Nephron progenitor cell (in vitro differentiated cells): ENCODE measurements at regions not wholly inside any gene's neighbourhood (a gene's known extent, or its start where the extent isn't known, plus 50 kb on each side); places are given as distances from the start of the nearest gene placed in this dataset.
"Not testable (repeated sequence)": the region's sequence is repeated elsewhere in the genome, so short reads cannot be mapped to it uniquely, and the experiment has no call there.

ENCODE experiments used
- DNase-seq: peaks from one replicate; pipeline ENCODE4 v3.0.0; 2021
- H3K27ac Mint-ChIP-seq: 2 replicates; pipeline ENCODE4 v1.8.0; 2021; ENCODE audit warnings: mild to moderate bottlenecking, moderate library complexity, mixed read lengths
- H3K27me3 Mint-ChIP-seq: 2 replicates; pipeline ENCODE4 v1.8.0; 2021; ENCODE audit warnings: mild to moderate bottlenecking, low read depth, mixed read lengths; ENCODE audit not compliant: poor library complexity
- H3K36me3 Mint-ChIP-seq: 2 replicates; pipeline ENCODE4 v1.8.0; 2021; ENCODE audit warnings: low read depth, mixed read lengths
- H3K4me1 Mint-ChIP-seq: 2 replicates; pipeline ENCODE4 v1.8.0; 2021; ENCODE audit warnings: mixed read lengths
- H3K4me3 Mint-ChIP-seq: 2 replicates; pipeline ENCODE4 v1.8.0; 2021; ENCODE audit warnings: mild to moderate bottlenecking, moderate library complexity, mixed read lengths
- H3K9me3 Mint-ChIP-seq: 2 replicates; pipeline ENCODE4 v1.8.0; 2021; ENCODE audit warnings: mild to moderate bottlenecking, moderate library complexity, mixed read lengths
- CTCF ChIP-seq: fragments of 200-600 bp; sonication (generic); IDR thresholded peaks from 2 replicates; pipeline ENCODE4 v1.5.0; 2021; ENCODE audit warnings: antibody characterized with exemption

- no peak for DNase-seq
- peaks cover 4% of the 10 kb centered on the region for H3K36me3 Mint-ChIP-seq
- H3K27ac Mint-ChIP-seq = no peak overlapping the region
- TF ChIP-seq CTCF = no peak
- H3K4me1 Mint-ChIP-seq = peaks cover 3% of the 10 kb centered on the region
- no peaks in the 10 kb centered on the region for H3K9me3 Mint-ChIP-seq
- no peak overlapping the region for H3K4me3 Mint-ChIP-seq
- peaks cover 2% of the 10 kb centered on the region for H3K27me3 Mint-ChIP-seq
Measured at GRCh38 chr7:86995814-86996213, 63.6 kb downstream of the ELAPOR2 start.

GRCh38 chr7:86995052-86995725, 64.3 kb downstream of the ELAPOR2 start:
- peaks cover 4% of the 10 kb centered on the region for H3K36me3 Mint-ChIP-seq
- H3K27ac Mint-ChIP-seq = no peak overlapping the region
- no peaks in the 10 kb centered on the region for H3K9me3 Mint-ChIP-seq
- no peaks in the 10 kb centered on the region for H3K4me1 Mint-ChIP-seq
- no peak for TF ChIP-seq CTCF
- no peak for DNase-seq
- no peak overlapping the region for H3K4me3 Mint-ChIP-seq
- H3K27me3 Mint-ChIP-seq = peaks cover 2% of the 10 kb centered on the region

GRCh38 chr7:86991771-86992191, 67.7 kb downstream of the ELAPOR2 start:
- Mint-ChIP-seq H3K27ac (no peak overlapping the region), H3K36me3 (peaks cover 17% of the 10 kb centered on the region), H3K4me3 (no peak overlapping the region), H3K4me1 (no peaks in the 10 kb centered on the region), H3K9me3 (peaks cover 19% of the 10 kb centered on the region), H3K27me3 (peaks cover 2% of the 10 kb centered on the region)
- no peak for TF ChIP-seq CTCF
- DNase-seq = no peak

- Mint-ChIP-seq H3K4me1 (no peaks in the 10 kb centered on the region), H3K27ac (no peak overlapping the region), H3K27me3 (peaks cover 2% of the 10 kb centered on the region), H3K36me3 (peaks cover 17% of the 10 kb centered on the region), H3K9me3 (peaks cover 23% of the 10 kb centered on the region), H3K4me3 (no peak overlapping the region)
- no peak for TF ChIP-seq CTCF
- DNase-seq = no peak
Measured at GRCh38 chr7:86991093-86991769, 68.2 kb downstream of the ELAPOR2 start.

GRCh38 chr7:86989407-86989806, 70.0 kb downstream of the ELAPOR2 start:
- Mint-ChIP-seq H3K9me3 (peaks cover 40% of the 10 kb centered on the region), H3K4me3 (no peak overlapping the region), H3K36me3 (peaks cover 32% of the 10 kb centered on the region), H3K4me1 (no peaks in the 10 kb centered on the region), H3K27ac (no peak overlapping the region), H3K27me3 (no peaks in the 10 kb centered on the region)
- DNase-seq = no peak
- TF ChIP-seq CTCF = no peak

GRCh38 chr7:86987834-86988233, 71.6 kb downstream of the ELAPOR2 start:
- not testable (repeated sequence) for H3K4me1 Mint-ChIP-seq, H3K27me3 Mint-ChIP-seq, H3K4me3 Mint-ChIP-seq, H3K27ac Mint-ChIP-seq, DNase-seq
- Mint-ChIP-seq H3K36me3 (peaks cover 46% of the 10 kb centered on the region), H3K9me3 (peaks cover 56% of the 10 kb centered on the region)

- peaks cover 47% of the 10 kb centered on the region for H3K36me3 Mint-ChIP-seq
- H3K4me3 Mint-ChIP-seq = not testable (repeated sequence)
Measured at GRCh38 chr7:86987358-86987757, 72.1 kb downstream of the ELAPOR2 start.

GRCh38 chr7:86985342-86985741, 74.1 kb downstream of the ELAPOR2 start:
- peaks cover 68% of the 10 kb centered on the region for H3K9me3 Mint-ChIP-seq
- not testable (repeated sequence) for H3K27me3 Mint-ChIP-seq, DNase-seq, H3K27ac Mint-ChIP-seq, H3K4me3 Mint-ChIP-seq, H3K4me1 Mint-ChIP-seq
- H3K36me3 Mint-ChIP-seq = peaks cover 60% of the 10 kb centered on the region

More at GRCh38 chr7:86987358-86987757, 72.1 kb downstream of the ELAPOR2 start:
- not testable (repeated sequence) for H3K27ac Mint-ChIP-seq, H3K27me3 Mint-ChIP-seq, H3K4me1 Mint-ChIP-seq, DNase-seq
- peaks cover 61% of the 10 kb centered on the region for H3K9me3 Mint-ChIP-seq

GRCh38 chr7:86983654-86984053, 75.8 kb downstream of the ELAPOR2 start:
- DNase-seq, H3K4me3 Mint-ChIP-seq, H3K27me3 Mint-ChIP-seq, H3K4me1 Mint-ChIP-seq, H3K27ac Mint-ChIP-seq: not testable (repeated sequence)
- Mint-ChIP-seq H3K9me3 (peaks cover 65% of the 10 kb centered on the region), H3K36me3 (peaks cover 60% of the 10 kb centered on the region)
